Gastroesophageal sphincter (tissue), 3 donors: ENCODE measurements at regions not wholly inside any gene's neighbourhood (a gene's known extent, or its start where the extent isn't known, plus 50 kb on each side); places are given as distances from the start of the nearest gene placed in this dataset.

Experiments
- CTCF ChIP-seq, 4 experiments: fragments of 200-600 bp in 2 of 4; fragments of 450-650 bp in 2 of 4; sonication (generic) in 1 of 4; IDR thresholded peaks; one replicate each; pipeline ENCODE4 v1.5.1; 2017 to 2019; ENCODE audit warnings: antibody characterized with exemption in 4 of 4, mild to moderate bottlenecking in 2 of 4, moderate library complexity in 2 of 4
- EP300 ChIP-seq: sonication (generic); formaldehyde crosslinking; IDR thresholded peaks from one replicate; pipeline ENCODE4 v1.6.1; 2017; ENCODE audit warnings: antibody characterized with exemption, mild to moderate bottlenecking
- POLR2A ChIP-seq, 2 donors: fragments of 450-650 bp; IDR thresholded peaks; one replicate each; pipeline ENCODE4 v1.6.1; 2017; ENCODE audit warnings: antibody characterized with exemption in 2 of 2, mild to moderate bottlenecking in 2 of 2, moderate library complexity in 1 of 2
- POLR2AphosphoS5 ChIP-seq: sonication (generic); formaldehyde crosslinking; IDR thresholded peaks from one replicate; pipeline ENCODE4 v1.6.1; 2017; ENCODE audit warnings: antibody characterized with exemption

- no peak for TF ChIP-seq CTCF (IDR thresholded peaks at IDR 0.05)
- no peak for TF ChIP-seq POLR2A (IDR thresholded peaks at IDR 0.05)
- no peak for TF ChIP-seq EP300
- TF ChIP-seq POLR2AphosphoS5: no peak
Measured at GRCh38 chr13:107529035-107529434, 686.3 kb downstream of the LIG4 start.
